ENCODE measurements at regions not wholly inside any gene's neighbourhood (a gene's known extent, or its start where the extent isn't known, plus 50 kb on each side); places are given as distances from the start of the nearest gene placed in this dataset.

DNA sequence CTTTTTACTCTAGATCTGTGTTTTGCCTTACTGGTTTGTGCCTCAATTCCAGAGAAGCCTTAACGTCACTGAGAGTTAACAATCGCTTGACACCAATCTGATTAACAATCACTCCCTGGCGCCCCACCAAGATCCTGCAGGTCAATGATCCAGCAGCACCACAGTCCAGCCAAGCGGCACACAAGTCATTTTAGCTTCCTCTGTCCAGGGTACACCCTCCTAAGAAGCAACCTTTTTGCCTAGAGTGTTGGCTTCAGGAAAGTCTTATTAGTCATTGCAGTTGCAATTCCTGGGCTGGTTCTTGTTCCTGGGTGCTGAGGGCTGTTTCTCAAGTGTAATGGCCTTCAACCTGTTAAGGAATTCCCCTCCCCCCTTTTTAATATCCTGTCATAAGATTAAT is 323.0 kb upstream of the USP25 start:
- no peak for DNase-seq (ENCODE audit: low spot score)
- intact Hi-C loops (cut with DNase I) = no loop called here

DNA sequence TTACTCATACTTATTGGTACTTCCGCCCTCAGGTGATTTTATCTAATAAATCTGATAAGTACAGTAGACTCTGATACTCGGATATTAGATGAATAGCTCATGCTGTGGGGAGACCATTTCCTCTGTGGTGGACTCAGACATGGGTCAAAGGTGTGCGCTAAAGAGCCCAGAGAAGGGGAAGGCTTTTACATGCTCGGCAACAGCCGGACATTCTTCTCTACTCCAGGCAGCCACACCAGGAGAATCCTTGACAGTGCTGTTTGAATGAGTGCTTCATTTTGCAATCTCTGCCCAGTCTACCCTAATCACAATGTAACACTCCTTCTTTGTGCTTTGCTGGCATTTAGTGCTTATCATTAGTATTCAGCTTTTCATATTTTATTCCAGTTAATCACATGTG is 322.2 kb upstream of the USP25 start:
- intact Hi-C loops (cut with DNase I) = no loop called here

DNA sequence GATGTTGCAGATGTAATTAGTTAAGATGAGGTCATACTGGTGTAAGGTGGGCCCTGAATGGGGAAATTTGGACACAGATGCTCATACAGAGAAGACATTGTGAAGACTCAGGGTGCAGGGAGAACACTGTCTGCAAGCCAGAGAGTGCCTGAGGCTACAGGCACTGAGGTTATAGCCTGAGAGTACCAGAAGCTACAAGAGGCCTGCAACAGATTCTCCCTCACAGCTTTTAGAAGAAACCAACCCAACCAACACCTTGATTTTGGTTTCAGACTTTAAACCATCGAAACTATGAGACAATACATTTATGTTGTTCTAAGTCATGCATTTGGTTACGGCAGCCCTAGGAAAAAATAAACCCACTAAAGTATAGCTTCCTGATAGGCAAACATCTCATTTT is 321.7 kb upstream of the USP25 start:
- DNase-seq (ENCODE audit: low spot score) = no peak
- intact Hi-C loops (cut with DNase I) = no loop called here

More for the DNA sequence above, 322.2 kb upstream of the USP25 start:
- no peak for DNase-seq (ENCODE audit: low spot score)

DNA sequence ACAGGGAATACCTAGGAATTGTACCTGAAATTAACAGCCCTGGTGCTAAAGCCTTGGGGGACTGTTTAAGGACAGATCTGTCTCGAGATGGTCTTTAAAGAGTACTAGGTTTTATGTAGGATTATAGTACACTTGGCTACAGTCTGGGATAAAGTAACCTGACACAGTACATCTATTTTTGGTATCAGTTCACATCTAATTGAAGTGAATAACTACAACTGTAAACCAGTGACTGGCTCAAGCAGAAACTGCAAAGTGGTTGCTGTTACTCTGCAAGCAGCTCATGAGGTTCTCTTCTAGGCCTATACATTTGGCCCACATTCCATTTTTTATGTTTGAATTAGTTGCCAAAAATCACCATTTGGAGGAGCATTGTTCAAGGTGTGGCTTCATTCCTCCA is 320.8 kb upstream of the USP25 start:
- DNase-seq (ENCODE audit: low spot score) = no peak
- intact Hi-C loops (cut with DNase I) = no loop called here

DNA sequence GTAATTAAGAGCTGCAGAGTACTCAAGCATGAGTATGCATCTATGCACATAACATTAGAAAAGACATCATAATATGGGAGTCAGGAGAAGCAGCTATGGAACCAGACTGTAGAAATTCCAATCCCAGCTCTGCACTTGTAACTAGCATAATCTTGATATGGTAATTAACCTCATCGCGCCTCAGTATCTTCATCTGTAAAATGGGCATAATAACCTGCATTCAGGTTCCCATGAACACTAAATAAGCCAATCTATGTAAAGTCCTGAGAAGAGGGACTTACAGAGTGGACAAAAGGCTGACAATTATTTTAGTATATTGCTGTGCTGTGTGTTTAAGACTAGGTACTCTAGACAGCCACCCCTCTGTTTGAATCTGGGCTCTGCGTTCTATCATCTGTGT is 318.9 kb upstream of the USP25 start:
- intact Hi-C loops (cut with DNase I) = no loop called here
- no peak for DNase-seq (ENCODE audit: low spot score)

DNA sequence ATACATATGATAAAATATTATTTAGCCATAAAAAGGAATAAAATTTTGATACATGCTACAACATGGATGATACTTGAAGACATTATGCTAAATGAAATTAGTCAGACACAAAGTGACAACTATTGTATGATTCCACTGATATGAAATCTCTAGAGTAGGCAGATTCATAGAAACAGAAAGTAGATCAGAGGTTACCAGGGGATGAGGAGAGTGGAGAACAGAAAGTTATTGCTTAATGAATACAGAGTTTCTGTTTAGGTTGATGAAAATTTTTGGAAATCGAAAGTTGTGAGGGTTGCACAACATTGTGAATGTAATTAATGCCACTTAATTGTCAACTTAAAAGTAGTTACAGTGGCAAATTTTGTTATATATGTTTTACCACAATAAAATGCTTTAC is 315.7 kb upstream of the USP25 start:
- DNase-seq (ENCODE audit: low spot score) = no peak
- intact Hi-C loops (cut with DNase I) = no loop called here

DNA sequence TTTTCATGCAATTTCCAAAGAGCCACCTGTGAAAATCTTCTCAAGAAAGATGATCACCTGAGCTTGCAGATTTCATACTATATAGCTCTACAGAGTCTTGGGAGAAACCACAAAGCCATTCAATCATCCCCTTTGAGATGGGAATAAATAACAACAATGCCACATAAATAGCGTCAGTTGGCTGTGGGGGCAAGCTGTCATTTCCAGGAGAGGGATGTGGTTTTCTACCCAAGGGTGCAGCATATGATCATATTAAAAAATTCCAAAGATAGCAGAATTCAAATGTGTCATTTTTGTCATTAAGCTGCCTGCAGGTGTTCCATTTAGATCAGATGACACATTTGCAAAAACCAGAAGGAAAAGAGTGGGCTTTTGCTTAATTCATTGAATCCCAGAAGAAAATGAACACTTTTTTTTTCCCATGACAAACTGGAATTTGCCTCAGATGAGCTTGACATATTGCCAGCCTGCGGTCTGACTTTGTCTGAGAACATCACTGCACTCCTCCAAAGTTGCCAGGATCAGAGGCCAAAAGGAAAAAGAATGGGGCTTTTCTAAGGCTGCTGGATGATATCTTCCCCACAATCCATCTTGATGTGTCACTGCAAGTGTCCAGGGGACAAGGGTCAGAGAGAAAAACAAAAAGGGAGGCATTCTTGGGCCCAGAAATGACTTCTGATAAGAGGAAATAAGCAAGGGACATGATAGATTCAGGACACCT is 314.1 kb upstream of the USP25 start:
- DNase-seq (ENCODE audit: low spot score) = no peak
- intact Hi-C loops (cut with DNase I) = no loop called here

DNA sequence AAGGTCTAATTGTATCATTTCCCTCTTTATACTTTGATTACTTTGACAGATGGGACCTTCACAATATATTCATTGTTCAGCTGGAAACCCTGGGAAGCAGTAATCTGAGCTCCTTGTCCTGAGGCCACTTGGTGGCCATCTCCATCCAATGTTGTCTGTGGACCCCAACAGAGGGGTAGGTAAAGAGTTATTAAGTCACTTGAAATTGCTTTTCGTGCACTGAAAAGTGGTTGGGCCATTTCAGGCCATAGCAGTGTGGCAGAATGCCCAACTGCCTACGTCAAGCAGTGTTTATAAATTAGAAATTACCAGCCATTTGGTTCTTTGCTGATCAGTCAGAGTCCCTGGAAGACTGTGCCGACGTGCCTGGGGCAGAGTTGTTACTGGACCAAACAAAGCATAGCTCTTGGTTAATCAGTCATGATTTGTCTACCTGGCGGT is 308.3 kb upstream of the USP25 start:
- DNase-seq (ENCODE audit: low spot score) = no peak
- intact Hi-C loops (cut with DNase I) = no loop called here

DNA sequence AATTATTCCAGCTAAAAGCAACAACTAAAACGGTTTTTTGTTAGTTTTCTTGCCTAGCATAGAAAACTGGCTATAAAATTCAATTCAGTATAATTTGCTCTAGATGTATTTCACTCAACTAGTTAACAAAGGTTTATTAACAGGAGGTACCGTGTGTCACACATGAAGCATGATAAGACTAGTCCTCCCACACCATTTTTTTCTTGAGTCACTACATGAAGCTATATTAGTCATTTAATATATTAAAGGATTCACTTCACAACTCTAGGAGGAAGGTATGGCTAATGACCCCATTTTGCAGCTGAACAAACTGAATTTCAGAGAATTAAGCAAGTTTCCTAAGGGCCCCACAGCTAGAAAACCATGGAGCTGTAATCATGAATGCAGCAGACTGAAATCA is 307.8 kb upstream of the USP25 start:
- DNase-seq (ENCODE audit: low spot score) = no peak
- intact Hi-C loops (cut with DNase I) = no loop called here

DNA sequence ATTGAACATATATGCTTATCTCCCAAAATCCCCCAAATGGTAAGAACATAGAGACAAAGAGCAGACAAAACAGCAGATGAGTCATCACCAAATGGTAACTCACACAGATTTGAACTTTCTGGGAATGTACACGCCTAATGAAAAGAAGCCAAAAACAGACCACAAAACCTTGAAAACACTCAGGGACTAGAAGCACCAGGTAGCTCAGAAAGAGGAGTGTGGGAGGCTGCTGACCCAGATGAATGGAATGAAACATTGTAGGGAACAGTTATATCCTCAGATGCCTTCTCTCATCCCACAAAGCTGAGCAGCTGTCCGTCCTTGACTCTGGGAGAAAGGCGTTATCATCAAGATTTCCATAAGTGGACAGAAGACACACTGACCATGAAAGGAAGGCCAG is 307.0 kb upstream of the USP25 start:
- intact Hi-C loops (cut with DNase I) = no loop called here
- DNase-seq (ENCODE audit: low spot score) = no peak

DNA sequence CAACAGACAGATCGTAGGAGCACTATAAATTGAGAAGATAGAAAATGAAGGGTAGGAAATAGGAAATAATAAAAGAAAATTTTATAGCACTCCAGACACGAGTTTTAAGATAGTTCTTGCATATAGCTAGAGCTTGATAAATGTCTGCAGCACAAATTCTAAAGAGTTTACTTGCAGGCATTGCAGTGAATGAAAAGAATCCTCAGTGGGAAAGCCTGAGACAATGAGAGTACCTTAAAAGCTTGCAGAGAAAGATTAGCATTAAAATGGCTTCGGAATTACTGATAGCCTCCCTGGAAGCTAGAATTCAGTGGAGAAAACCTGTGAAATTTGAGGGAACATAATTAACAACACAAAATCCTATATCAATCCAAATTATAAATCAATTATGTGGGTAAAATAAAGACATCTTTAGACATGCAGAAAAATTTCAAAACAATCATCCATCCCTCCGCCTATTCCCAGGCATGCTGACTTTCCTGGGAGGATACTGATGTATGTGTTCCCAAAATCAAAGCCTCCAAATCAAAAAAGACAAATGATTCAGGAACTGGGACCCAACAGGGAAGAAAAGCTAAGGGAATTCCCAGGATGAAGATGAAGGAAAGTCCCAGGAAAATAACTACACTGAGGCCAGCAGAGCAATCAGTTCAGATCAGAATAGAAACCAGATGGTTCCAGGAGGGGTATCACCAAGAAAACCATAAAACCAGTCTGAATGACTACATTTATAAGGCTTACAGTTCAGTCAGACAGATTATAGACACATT is 305.9 kb upstream of the USP25 start:
- no peak for DNase-seq (ENCODE audit: low spot score)
- intact Hi-C loops (cut with DNase I) = no loop called here

DNA sequence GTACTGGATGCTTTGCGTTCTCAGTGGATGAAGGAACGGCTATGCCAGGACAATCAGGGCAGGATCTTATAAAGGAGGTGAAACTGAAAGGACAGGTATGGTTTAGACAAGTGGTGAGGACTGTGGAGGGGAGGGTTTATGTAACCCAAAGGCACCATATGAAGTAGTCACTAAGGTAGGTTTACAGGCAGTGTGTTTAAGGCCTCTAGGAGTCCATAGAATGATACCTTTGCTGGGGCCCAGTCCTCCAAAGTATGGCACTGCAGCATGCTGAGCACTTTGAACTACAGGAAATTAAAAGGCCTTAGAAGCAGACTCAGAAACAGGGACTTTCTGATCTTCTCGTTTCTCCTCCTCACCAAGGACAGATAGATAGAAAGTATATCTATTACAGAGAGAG is 304.7 kb upstream of the USP25 start:
- intact Hi-C loops (cut with DNase I) = no loop called here
- no peak for DNase-seq (ENCODE audit: low spot score)

DNA sequence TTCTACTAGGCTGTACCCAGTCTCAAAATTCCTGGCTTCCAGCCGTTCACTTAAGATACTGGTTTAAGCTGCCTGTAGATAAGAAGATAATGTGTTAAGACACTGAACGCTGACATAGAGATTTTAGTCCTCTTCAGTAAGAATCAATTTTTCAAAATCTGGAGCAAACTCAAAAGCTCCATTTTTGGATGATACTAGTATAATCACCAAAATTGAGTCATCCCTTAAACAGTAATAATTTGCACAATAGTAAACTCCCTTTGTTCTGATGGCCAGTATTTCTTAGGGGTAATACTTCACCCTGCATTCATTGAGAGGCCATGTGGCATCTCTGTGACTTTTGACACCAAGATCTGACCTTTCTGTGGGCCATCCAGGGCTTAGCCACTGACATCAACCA is 299.8 kb upstream of the USP25 start:
- no peak for DNase-seq (ENCODE audit: low spot score)
- intact Hi-C loops (cut with DNase I) = no loop called here

DNA sequence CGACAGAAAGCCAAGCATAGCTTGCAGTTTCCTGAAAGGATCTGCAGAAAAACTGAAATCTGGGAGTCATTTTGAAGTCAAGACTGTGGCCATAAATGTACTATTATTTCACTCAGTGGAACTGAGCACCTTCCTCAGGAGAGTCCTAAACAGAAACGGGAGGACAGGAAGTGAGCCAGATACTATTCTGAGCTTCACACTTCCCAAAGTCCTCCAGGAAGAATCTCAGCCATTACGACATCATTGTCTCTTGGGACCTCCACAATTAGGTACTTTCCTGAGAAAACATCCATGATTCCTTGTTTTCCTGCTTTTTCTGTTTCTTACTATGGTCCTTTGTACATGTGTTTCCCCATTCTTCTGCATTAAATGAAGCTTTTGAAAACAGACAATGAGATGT is 299.2 kb upstream of the USP25 start:
- intact Hi-C loops (cut with DNase I) = no loop called here
- DNase-seq (ENCODE audit: low spot score) = no peak

DNA sequence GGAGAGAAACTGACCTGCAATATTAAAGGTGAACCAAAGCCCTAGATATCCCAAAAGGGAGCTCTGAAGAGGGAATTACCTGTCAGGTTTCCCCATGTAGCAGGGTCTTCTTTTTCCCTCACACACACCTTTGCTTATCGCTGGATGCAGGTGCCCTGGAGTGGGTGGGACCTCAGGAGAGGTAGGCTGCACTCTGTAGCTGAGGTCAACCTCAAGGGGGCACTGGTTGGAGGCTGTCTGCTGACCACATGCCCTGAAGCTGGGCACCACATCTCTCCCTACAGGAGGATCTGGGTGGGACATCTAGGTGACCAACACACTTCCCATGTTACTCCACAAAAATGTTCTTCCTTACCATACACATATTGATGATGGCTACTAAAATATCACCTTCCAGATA is 298.7 kb upstream of the USP25 start:
- DNase-seq (ENCODE audit: low spot score) = no peak
- intact Hi-C loops (cut with DNase I) = no loop called here

DNA sequence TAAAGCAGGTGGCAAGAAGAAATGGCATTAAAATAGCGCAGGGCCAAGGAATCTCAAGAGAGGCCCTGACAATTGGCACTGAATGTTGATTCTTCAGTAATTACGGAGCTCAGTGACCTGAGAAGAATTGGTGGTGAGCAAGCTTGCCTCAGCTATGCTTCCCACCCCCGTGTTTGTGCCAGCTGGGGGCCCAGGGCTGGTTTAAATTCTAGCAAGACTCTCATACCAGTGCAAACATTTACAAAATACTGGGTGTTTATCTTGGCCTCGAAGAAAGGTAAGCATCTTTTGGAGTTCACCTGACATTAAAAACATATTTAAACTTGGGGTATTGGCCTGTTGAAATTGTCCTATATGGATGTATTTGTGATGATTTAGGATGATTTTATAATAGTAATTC is 296.7 kb upstream of the USP25 start:
- DNase-seq (ENCODE audit: low spot score) = no peak
- intact Hi-C loops (cut with DNase I) = no loop called here

DNA sequence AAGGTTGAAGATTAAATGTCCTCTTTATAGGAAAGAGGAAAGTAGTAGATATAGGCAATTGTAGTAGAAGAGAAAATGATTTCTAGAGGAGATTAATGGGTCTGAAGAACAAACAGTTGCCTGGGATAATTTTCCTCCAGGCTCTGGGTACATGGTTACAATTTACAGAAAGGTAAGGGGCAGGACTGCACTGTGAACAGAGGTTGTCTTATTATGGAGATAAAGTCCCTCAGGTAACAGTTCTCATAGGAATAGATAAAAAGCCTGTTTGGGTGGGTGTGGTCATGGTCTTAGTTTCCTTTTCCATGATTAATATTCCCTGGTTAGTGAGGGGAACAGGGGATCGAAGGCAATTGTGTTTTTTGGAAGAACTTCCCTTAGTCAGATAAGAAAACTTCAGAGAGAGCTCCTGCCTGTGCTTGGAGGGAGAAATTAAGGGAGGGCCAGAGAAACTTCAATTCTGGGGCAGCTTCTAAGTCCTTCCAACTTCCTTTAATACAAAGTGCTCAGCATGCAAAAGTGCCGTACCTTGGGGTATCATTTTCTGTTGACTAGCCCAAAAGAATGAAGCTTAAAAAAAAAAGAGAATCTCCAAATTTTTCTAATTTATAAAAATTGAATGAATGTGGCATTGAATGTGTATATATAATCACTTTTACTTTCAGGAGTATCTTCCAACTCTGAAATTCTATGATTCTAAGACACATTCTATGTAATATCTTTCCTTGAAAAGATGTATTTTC is 295.4 kb upstream of the USP25 start:
- no peak for DNase-seq (ENCODE audit: low spot score)
- intact Hi-C loops (cut with DNase I) = no loop called here

DNA sequence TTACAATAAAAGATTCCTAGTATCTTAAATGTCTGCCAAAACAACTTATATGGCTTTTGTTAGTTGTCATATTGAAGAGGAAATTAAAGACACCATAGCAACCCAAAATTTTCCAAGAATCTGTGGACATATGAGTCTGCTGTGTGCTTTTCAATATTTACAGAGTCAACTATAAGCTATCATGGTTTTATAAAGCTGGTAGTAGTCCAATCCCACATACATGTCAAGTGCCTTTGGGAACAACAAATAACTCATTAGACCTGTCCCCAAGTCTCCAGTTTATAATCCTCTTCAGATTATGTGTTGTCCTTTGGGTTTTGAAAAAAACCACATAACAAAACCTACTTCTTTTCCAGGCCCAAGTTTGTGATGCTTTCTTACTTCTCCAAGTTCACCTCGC is 293.8 kb upstream of the USP25 start:
- no peak for DNase-seq (ENCODE audit: low spot score)
- intact Hi-C loops (cut with DNase I) = no loop called here

DNA sequence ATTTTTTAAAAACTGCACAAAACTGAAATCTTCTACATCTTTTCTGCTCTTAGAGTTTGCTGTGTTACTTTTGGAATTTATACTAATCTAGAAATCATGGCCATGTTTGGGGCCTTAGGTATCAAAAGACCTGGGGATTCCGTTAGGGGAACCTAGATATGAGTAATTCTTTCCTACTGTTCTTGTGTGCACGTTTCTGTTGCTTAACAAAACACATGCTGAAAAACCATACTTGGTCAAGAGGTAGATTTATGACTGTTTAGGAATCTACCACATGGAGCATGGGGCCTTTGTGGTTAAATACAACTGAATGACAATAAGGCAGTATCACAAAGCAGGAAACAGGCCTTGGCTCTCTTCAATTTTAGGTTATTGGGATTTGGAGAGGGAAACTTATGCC is 291.9 kb upstream of the USP25 start:
- intact Hi-C loops (cut with DNase I) = no loop called here
- DNase-seq (ENCODE audit: low spot score) = no peak

DNA sequence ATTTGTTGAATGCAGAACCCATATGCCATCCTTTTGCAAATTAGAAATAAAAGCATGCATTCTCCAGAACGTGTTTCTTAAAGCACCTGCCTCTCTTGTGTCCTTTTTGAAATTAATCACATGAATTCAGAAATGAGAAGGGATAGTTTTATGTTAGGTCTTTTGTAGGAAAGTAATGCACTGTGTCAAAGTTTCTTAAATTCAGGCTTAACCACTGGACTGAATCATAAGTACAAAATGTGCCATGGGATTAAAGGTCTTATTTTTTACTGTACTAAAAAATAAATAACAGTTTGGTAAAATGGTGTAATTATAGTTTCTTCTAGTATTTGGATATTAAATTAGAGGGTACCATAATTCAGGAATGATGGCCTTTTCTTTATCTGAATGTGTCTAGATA is 290.1 kb upstream of the USP25 start:
- no peak for DNase-seq (ENCODE audit: low spot score)
- intact Hi-C loops (cut with DNase I) = no loop called here

DNA sequence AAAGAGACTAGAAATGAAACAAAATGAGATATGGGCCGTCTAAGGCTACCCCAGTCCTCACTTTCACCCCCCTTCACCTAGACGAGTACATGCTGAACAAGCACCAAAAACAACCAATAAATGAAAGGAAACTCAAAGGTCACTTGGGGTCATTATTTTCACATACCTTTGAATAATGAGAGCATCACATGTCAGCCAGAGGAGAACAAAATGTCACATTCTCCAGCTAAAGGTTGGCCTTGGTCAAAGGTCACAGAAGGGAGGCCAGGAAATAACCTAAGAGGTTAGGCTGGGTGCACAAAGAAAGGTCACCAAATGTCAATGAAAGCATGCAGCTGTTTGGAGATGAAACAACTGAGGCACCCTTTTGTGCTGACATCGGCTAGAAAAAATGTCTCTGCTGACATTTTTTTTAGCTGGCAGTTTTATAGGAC is 288.7 kb upstream of the USP25 start:
- intact Hi-C loops (cut with DNase I) = no loop called here
- DNase-seq (ENCODE audit: low spot score) = no peak
